Retinal pigment epithelial cell (primary cell): ENCODE measurements at regions not wholly inside any gene's neighbourhood (a gene's known extent, or its start where the extent isn't known, plus 50 kb on each side); places are given as distances from the start of the nearest gene placed in this dataset.
"Not testable (repeated sequence)": the region's sequence is repeated elsewhere in the genome, so short reads cannot be mapped to it uniquely, and the experiment has no call there.

ENCODE experiments used
- DNase-seq: peaks from one replicate; pipeline ENCODE4 v3.0.0-alpha.2; 2010; ENCODE audit warnings: low read depth
- H3K4me3 ChIP-seq: 2 replicates; pipeline ENCODE4 v1.5.1; 2011; ENCODE audit warnings: mild to moderate bottlenecking, low read length, control low read depth, moderate library complexity
- TF ChIP-seq, protein P1 (sequence below): conservative IDR thresholded peaks from 2 replicates; pipeline ENCODE4 v1.5.1; 2011; ENCODE audit warnings: low read depth, low read length, control low read depth, inconsistent platforms

DNA sequence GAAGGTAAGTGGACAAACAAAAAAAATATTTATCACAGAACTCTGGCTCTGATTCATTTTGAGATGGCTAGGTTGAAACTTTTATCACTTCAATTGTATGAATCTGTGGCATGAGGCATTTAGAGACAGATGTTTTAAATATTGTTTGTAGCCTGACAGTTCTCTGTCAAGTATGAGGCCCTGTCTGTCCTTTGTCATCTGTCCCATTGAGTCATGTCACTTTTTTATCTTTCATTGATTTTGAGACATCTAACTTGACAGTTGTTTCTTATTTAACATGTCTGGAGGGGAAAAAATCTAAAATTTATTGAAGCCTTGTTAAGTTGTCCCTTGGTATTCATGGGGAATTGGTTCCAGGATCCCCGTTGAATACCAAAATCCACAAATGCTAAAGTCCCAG is 829.5 kb downstream of the FSCB start:
- H3K4me3 ChIP-seq = no peak overlapping the region
- no peak for DNase-seq
- TF ChIP-seq, protein P1, sequence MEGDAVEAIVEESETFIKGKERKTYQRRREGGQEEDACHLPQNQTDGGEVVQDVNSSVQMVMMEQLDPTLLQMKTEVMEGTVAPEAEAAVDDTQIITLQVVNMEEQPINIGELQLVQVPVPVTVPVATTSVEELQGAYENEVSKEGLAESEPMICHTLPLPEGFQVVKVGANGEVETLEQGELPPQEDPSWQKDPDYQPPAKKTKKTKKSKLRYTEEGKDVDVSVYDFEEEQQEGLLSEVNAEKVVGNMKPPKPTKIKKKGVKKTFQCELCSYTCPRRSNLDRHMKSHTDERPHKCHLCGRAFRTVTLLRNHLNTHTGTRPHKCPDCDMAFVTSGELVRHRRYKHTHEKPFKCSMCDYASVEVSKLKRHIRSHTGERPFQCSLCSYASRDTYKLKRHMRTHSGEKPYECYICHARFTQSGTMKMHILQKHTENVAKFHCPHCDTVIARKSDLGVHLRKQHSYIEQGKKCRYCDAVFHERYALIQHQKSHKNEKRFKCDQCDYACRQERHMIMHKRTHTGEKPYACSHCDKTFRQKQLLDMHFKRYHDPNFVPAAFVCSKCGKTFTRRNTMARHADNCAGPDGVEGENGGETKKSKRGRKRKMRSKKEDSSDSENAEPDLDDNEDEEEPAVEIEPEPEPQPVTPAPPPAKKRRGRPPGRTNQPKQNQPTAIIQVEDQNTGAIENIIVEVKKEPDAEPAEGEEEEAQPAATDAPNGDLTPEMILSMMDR = no peak

DNA sequence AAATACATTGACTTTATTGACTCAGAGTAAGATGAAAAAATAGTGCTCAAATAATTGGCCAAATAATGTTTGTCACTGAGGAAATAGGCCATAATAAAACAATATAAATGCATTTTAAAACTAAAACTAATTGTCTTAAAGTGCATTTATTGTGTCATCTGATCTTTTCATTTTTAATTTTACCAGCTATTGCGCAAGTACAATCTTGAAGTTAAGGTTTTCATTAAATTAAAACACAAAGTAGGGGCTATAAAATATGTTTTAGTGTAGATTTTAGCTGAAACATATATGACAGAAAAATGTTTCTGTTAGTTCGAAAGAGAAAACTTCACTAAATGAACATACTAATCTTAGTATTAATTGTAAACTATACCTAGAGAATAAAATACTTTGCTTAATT is 832.8 kb downstream of the FSCB start:
- no peak overlapping the region for H3K4me3 ChIP-seq
- DNase-seq = no peak
- TF ChIP-seq, protein P1 = no peak

DNA sequence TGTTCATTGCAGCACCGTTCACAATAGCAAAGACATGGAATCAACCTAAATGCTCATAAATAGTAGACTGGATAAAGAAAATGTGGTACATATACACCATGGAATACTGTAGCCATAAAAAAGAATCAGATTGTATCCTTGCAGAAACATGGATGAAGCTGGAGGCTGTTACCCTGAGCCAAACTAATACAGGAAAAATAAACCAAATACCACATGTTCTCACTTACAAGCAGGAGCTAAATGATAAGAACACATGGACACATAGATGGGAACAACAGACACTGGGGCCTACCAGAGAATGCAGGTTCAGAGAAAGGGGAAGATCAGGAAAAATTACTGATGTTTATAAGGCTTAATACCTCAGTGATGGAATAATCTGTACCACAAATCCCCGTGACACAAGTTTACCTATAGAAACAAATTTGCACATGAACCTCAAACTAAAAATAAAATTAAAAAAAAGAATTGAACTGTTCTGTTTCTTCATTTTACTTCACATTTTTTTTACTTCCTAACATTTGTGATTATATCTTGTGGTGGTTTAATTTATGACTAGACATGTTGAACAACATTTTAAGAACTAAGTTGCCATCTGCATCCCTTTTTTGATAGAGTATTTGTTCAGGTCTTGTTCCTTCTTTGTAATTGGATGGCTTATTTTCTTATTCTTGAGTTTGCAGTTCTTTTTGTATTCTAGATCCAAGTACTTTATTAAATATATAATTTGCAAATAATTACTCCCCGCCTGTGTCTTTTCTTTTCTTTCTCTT is 835.2 kb downstream of the FSCB start:
- TF ChIP-seq, protein P1 = no peak
- no peak overlapping the region for H3K4me3 ChIP-seq
- no peak for DNase-seq

DNA sequence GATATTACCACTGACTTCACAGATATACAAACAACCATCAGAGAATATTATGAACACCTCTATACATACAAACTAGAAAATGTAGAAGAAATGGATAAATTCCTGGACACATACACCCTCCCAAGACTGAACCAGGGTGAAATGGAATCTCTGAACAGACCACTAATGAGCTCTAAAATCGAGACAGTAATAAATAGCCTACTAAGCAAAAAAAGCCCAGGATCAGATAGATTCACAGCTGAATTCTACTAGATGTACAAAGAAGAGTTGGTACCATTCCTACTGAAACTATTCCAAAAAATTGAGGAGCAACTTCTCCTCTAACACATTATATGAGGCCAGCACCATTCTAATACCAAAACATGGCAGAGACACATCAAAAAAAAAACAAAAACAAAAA is 837.7 kb downstream of the FSCB start:
- no peak overlapping the region for H3K4me3 ChIP-seq
- TF ChIP-seq, protein P1 = no peak
- DNase-seq = no peak

DNA sequence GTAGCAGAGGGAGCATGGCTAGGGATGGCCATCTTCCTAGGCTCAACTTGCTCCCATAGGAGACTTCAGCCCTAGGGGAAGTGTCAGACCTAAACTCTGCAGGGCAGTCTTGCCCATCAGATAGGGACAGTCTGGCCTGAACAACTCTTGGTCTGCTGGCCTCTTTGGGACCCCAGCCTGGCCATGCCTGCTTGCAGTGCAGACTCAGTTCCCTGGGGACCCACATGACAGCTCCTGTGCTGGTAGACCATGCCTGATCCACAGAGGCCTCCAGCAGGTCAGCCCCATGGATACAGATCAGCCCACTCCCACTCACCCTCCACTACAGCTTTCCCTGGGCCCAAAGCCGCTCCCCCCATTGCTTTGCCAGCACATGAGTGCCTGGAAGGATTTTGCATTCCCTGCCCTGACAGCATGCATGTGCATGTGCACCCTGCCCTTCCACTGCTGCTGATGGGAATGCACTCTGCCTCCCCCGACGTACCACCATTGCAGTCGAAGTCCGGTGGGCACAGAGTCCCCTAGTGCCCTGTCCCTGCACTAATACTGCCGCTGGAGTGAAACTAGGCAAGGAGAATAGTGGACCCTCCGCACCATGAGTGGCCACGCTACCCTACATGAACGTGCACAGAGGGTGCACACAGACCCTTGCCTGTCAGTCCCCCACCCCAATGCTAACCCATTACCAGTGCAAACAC is 841.4 kb downstream of the FSCB start:
- DNase-seq = no peak
- TF ChIP-seq, protein P1 = no peak
- no peak overlapping the region for H3K4me3 ChIP-seq

DNA sequence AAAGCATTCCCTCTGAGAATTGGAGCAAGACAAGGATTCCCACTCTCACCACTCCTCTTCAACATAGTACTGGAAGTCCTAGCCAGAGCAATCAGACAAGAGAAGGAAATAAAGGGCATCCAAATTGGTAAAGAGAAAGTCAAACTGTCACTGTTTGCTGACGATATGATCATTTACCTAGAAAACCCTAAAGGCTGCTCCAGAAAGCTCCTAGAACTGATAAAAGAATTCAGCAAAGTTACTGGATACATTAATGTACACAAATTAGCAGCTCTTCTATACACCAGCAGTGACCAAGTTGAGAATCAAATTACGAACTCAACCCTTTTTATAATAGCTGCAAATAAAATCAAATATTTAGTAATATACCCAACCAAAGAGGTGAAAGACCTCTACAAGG is 851.9 kb downstream of the FSCB start:
- H3K4me3 ChIP-seq, DNase-seq: not testable (repeated sequence)

DNA sequence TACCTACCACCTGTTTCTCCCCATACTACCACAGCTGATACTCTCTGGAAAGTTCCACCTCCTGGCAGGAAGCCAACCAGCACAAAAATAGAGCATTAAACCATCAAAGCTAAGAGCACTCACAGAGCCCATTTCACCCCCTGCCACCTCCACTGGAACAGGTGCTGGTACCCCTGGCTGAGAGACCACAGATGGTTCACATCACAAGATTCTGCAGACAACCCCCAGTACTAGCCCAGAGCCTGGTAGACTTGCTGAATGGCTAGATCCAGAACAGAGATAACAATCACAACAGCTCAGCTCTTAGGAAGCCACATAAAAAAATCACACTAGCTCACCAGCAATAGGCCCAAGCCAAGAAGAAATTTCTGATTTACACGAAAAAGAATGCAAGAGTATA is 855.2 kb downstream of the FSCB start:
- H3K4me3 ChIP-seq = no peak overlapping the region
- DNase-seq = no peak
- TF ChIP-seq, protein P1 = no peak
